ENCODE measurements at regions not wholly inside any gene's neighbourhood (a gene's known extent, or its start where the extent isn't known, plus 50 kb on each side); places are given as distances from the start of the nearest gene placed in this dataset.
"Not testable (repeated sequence)": the region's sequence is repeated elsewhere in the genome, so short reads cannot be mapped to it uniquely, and the experiment has no call there.

GRCh38 chr14:30223966-30224365, 296.3 kb upstream of the PRKD1 start:
- no peak for DNase-seq (ENCODE audit: low read depth)

GRCh38 chr14:30225176-30225575, 297.5 kb upstream of the PRKD1 start:
- no peak for DNase-seq (ENCODE audit: low read depth)

GRCh38 chr14:30227436-30227835, 299.8 kb upstream of the PRKD1 start:
- no peak for DNase-seq (ENCODE audit: low read depth)

GRCh38 chr14:30227876-30228275, 300.2 kb upstream of the PRKD1 start:
- DNase-seq (ENCODE audit: low read depth): no peak

GRCh38 chr14:30230719-30231118, 303.1 kb upstream of the PRKD1 start:
- DNase-seq (ENCODE audit: low read depth): no peak

- DNase-seq (ENCODE audit: low read depth): no peak
Observed at GRCh38 chr14:30234966-30235365, 307.3 kb upstream of the PRKD1 start.

- no peak for DNase-seq (ENCODE audit: low read depth)
Observed at GRCh38 chr14:30235485-30235884, 307.8 kb upstream of the PRKD1 start.

GRCh38 chr14:30238936-30239335, 311.3 kb upstream of the PRKD1 start:
- no peak for DNase-seq (ENCODE audit: low read depth)

- no peak for DNase-seq (ENCODE audit: low read depth)
Observed at GRCh38 chr14:30240018-30240417, 312.4 kb upstream of the PRKD1 start.

GRCh38 chr14:30240685-30241084, 313.0 kb upstream of the PRKD1 start:
- DNase-seq (ENCODE audit: low read depth): no peak

- no peak for DNase-seq (ENCODE audit: low read depth)
Observed at GRCh38 chr14:30242744-30243143, 315.1 kb upstream of the PRKD1 start.

GRCh38 chr14:30243207-30243606, 315.6 kb upstream of the PRKD1 start:
- no peak for DNase-seq (ENCODE audit: low read depth)

GRCh38 chr14:30243805-30244204, 315.2 kb upstream of the G2E3 start:
- no peak for DNase-seq (ENCODE audit: low read depth)

GRCh38 chr14:30244348-30244747, 314.6 kb upstream of the G2E3 start:
- DNase-seq (ENCODE audit: low read depth): not testable (repeated sequence)

GRCh38 chr14:30251017-30251416, 307.9 kb upstream of the G2E3 start:
- no peak for DNase-seq (ENCODE audit: low read depth)

GRCh38 chr14:30251557-30252100, 307.3 kb upstream of the G2E3 start:
- no peak for DNase-seq (ENCODE audit: low read depth)

GRCh38 chr14:30252151-30252550, 306.8 kb upstream of the G2E3 start:
- no peak for DNase-seq (ENCODE audit: low read depth)

- DNase-seq (ENCODE audit: low read depth): no peak
Observed at GRCh38 chr14:30252783-30253674, 305.9 kb upstream of the G2E3 start.

- DNase-seq (ENCODE audit: low read depth): no peak
Observed at GRCh38 chr14:30256627-30257026, 302.3 kb upstream of the G2E3 start.

GRCh38 chr14:30257946-30258661, 300.9 kb upstream of the G2E3 start:
- no peak for DNase-seq (ENCODE audit: low read depth)

- DNase-seq (ENCODE audit: low read depth): no peak
Observed at GRCh38 chr14:30260833-30261607, 297.9 kb upstream of the G2E3 start.

GRCh38 chr14:30264161-30264560, 294.8 kb upstream of the G2E3 start:
- no peak for DNase-seq (ENCODE audit: low read depth)
